ENCODE measurements at regions not wholly inside any gene's neighbourhood (a gene's known extent, or its start where the extent isn't known, plus 50 kb on each side); places are given as distances from the start of the nearest gene placed in this dataset.

- Histone ChIP-seq H3K79me2 (ENCODE audit: low read length) (no peaks in the 10 kb centered on the region), H2AFZ (ENCODE audit: low read length) (no peak overlapping the region), H4K20me1 (ENCODE audit: insufficient read depth, low read length) (no peaks in the 10 kb centered on the region), H3K9me3 (replicated peaks; ENCODE audit: insufficient read depth, low read length) (no peaks in the 10 kb centered on the region), H3K4me3 (ENCODE audit: low read length) (no peak overlapping the region), H3K9me2 (replicated peaks; ENCODE audit: insufficient read depth, low read length) (no peaks in the 10 kb centered on the region), H3K4me2 (ENCODE audit: low read depth, low read length) (no peak overlapping the region), H3K36me3 (replicated peaks; ENCODE audit: insufficient read depth, low read length) (no peaks in the 10 kb centered on the region), H3F3A (ENCODE audit: insufficient read depth, low read length) (no peaks in the 10 kb centered on the region), H3K4me1 (ENCODE audit: low read length) (no peaks in the 10 kb centered on the region), H3K27ac (ENCODE audit: low read length) (no peak overlapping the region), H3K27me3 (replicated peaks; ENCODE audit: insufficient read depth, low read length) (no peaks in the 10 kb centered on the region), H3K9ac (ENCODE audit: low read length) (no peak overlapping the region)
- DNase-seq, result no peak
- no peak for TF ChIP-seq CTCF (IDR thresholded peaks at IDR 0.05; ENCODE audit: low read length)
- no peak for TF ChIP-seq EZH2phosphoT487 (IDR thresholded peaks at IDR 0.05; ENCODE audit: low read length)
- no peak for TF ChIP-seq EZH2 (optimal IDR thresholded peaks at IDR 0.05; ENCODE audit: low read depth, low read length)
Measured at GRCh38 chr16:64094181-64094965, 1027.5 kb downstream of the CDH11 start.

- no peaks in the 10 kb centered on the region for H4K20me1 ChIP-seq (ENCODE audit: insufficient read depth, low read length)
- H3K4me3 ChIP-seq (ENCODE audit: low read length), result no peak overlapping the region
- TF ChIP-seq EZH2 (optimal IDR thresholded peaks at IDR 0.05; ENCODE audit: low read depth, low read length) (no peak), CTCF (IDR thresholded peaks at IDR 0.05; ENCODE audit: low read length) (no peak), EZH2phosphoT487 (IDR thresholded peaks at IDR 0.05; ENCODE audit: low read length) (no peak)
- DNase-seq, result no peak
- no peaks in the 10 kb centered on the region for H3K9me2 ChIP-seq (replicated peaks; ENCODE audit: insufficient read depth, low read length)
- no peaks in the 10 kb centered on the region for H3K27me3 ChIP-seq (replicated peaks; ENCODE audit: insufficient read depth, low read length)
- H3K79me2 ChIP-seq (ENCODE audit: low read length), result no peaks in the 10 kb centered on the region
- H3K9ac ChIP-seq (ENCODE audit: low read length), result no peak overlapping the region
- H3F3A ChIP-seq (ENCODE audit: insufficient read depth, low read length), result no peaks in the 10 kb centered on the region
- H3K9me3 ChIP-seq (replicated peaks; ENCODE audit: insufficient read depth, low read length), result no peaks in the 10 kb centered on the region
- no peak overlapping the region for H3K27ac ChIP-seq (ENCODE audit: low read length)
- H3K4me1 ChIP-seq (ENCODE audit: low read length), result no peaks in the 10 kb centered on the region
- H3K4me2 ChIP-seq (ENCODE audit: low read depth, low read length), result no peak overlapping the region
- no peak overlapping the region for H2AFZ ChIP-seq (ENCODE audit: low read length)
- no peaks in the 10 kb centered on the region for H3K36me3 ChIP-seq (replicated peaks; ENCODE audit: insufficient read depth, low read length)
Measured at GRCh38 chr16:64092271-64092670, 1029.6 kb downstream of the CDH11 start.

- Histone ChIP-seq H4K20me1 (ENCODE audit: insufficient read depth, low read length) (no peaks in the 10 kb centered on the region), H3F3A (ENCODE audit: insufficient read depth, low read length) (no peaks in the 10 kb centered on the region), H3K4me1 (ENCODE audit: low read length) (no peaks in the 10 kb centered on the region), H3K9ac (ENCODE audit: low read length) (no peak overlapping the region), H3K9me3 (replicated peaks; ENCODE audit: insufficient read depth, low read length) (no peaks in the 10 kb centered on the region), H2AFZ (ENCODE audit: low read length) (no peak overlapping the region), H3K27me3 (replicated peaks; ENCODE audit: insufficient read depth, low read length) (no peaks in the 10 kb centered on the region), H3K36me3 (replicated peaks; ENCODE audit: insufficient read depth, low read length) (no peaks in the 10 kb centered on the region), H3K27ac (ENCODE audit: low read length) (no peak overlapping the region), H3K4me3 (ENCODE audit: low read length) (no peak overlapping the region), H3K4me2 (ENCODE audit: low read depth, low read length) (no peak overlapping the region), H3K79me2 (ENCODE audit: low read length) (no peaks in the 10 kb centered on the region), H3K9me2 (replicated peaks; ENCODE audit: insufficient read depth, low read length) (no peaks in the 10 kb centered on the region)
- TF ChIP-seq EZH2phosphoT487 (IDR thresholded peaks at IDR 0.05; ENCODE audit: low read length) (no peak), CTCF (IDR thresholded peaks at IDR 0.05; ENCODE audit: low read length) (no peak), EZH2 (optimal IDR thresholded peaks at IDR 0.05; ENCODE audit: low read depth, low read length) (no peak)
- no peak for DNase-seq
Measured at GRCh38 chr16:64090327-64090726, 1031.5 kb downstream of the CDH11 start.
